GM12875 (cell line): ENCODE measurements at regions not wholly inside any gene's neighbourhood (a gene's known extent, or its start where the extent isn't known, plus 50 kb on each side); places are given as distances from the start of the nearest gene placed in this dataset.

ENCODE experiments used
- H3K4me3 ChIP-seq: one replicate; pipeline ENCODE4 v1.5.1; 2011; ENCODE audit warnings: low read depth, low read length, control low read depth
- CTCF ChIP-seq: IDR thresholded peaks from 2 replicates; pipeline ENCODE4 v1.5.1; 2011; ENCODE audit warnings: low read depth, mild to moderate bottlenecking, control low read depth, inconsistent platforms, low read length, moderate library complexity, borderline replicate concordance; ENCODE audit not compliant: insufficient read depth

DNA sequence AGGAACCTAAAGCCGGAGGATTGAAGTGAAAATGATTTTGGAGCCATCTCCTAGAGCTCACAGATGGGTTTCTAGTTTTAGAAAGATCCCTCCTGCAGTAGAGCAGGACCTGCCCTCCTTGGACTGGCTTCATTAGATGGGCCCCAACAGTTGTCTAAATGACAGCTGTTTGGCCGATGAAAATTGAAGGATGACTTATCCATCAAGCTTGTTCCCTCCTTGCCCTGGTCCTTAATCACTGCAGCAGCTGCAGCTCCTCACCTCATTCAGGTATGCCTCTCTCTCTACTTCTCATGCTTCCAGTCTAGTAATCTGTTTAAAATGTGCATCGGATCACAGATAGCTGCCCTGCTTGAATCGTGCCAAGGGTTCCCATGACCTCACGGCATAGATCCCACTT is 677.6 kb downstream of the BCL11A start:
- H3K4me3 ChIP-seq = no peak overlapping the region
- no peak for TF ChIP-seq CTCF

DNA sequence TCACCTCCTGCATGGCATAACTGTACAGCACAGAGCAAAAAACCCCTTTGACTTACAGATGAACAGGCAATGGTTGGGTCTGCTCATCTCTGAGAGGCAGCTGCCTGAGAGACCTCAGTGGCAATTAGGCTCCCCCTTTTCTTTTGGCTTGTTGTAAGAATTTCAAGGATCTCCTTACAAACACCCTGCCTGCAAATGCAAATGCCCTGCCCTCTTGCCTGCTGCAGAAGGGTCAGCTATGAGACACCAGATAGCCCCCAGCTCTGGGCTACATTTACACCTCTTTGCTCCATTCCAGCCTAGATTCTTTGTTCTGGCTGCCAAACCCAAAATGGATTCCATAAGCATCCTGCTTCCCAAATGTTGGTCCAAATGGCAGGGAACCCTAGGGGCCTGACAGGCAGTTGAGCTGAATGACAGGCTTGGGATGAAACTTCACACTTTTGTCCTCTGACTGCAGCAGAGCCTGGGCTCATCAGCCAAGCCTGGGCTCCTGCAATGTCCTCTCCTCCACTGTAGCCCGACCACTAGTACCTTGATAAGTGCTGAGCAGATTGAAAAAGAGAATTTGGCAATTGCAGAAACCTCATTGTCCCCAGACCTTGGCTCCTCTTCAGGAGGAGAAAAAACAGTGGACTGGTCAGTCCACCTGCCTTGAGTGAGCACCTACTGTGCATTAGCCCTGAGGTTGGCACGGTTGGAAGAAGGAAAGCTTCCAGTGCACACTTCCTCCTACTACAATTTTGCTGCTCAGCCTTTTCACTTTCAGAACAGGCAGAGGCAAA is 678.3 kb downstream of the BCL11A start:
- H3K4me3 ChIP-seq = no peak overlapping the region
- TF ChIP-seq CTCF = no peak

DNA sequence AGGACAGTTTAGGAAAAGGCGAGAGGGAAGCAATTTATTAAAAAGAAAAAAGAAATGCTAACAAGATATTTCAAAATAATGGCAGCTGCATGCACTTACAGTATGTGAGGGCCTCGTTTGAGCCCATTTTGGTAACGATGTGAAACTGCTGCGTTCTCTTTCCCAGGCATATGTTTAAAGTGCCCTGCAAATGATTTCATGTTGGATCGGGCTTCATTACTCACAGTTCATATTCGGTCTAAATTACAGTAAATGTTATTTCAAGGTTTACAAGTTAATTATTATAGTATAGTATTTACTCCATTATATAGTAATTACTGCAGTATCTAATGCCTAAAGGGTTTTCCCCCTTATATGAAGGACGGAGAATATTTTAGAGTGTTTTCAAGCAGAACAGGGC is 679.1 kb downstream of the BCL11A start:
- TF ChIP-seq CTCF = no peak
- no peak overlapping the region for H3K4me3 ChIP-seq

GRCh38 chr2:59871830-59872229 is 681.6 kb downstream of the BCL11A start:
- H3K4me3 ChIP-seq = no peak overlapping the region
- no peak for TF ChIP-seq CTCF

- H3K4me3 ChIP-seq = no peak overlapping the region
- TF ChIP-seq CTCF = no peak
These were observed 684.5 kb downstream of the BCL11A start for GRCh38 chr2:59868981-59869380.

DNA sequence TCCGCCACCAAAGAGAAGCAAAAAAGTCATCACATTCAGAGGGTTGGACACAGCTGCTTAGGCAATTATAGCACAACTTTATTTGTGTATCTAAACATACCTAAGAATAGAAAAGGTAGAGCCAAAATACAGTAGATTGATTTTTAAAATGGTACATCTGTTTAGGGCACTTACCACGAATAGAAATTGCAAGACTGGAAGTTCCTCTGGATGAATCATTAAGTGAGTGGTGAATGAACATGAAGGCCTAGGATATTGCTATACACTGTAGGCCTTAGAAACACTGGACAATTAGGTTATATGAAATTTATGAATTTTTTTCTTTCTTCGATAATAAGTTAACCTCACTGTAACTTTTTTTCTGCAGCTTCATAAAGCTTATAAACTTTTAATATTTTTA is 687.0 kb downstream of the BCL11A start:
- H3K4me3 ChIP-seq = no peak overlapping the region
- TF ChIP-seq CTCF = no peak

- no peak for TF ChIP-seq CTCF
- H3K4me3 ChIP-seq = no peak overlapping the region
These were observed 694.9 kb downstream of the BCL11A start for GRCh38 chr2:59858540-59858939.
